ENCODE measurements at regions not wholly inside any gene's neighbourhood (a gene's known extent, or its start where the extent isn't known, plus 50 kb on each side); places are given as distances from the start of the nearest gene placed in this dataset.
"Not testable (repeated sequence)": the region's sequence is repeated elsewhere in the genome, so short reads cannot be mapped to it uniquely, and the experiment has no call there.

DNA sequence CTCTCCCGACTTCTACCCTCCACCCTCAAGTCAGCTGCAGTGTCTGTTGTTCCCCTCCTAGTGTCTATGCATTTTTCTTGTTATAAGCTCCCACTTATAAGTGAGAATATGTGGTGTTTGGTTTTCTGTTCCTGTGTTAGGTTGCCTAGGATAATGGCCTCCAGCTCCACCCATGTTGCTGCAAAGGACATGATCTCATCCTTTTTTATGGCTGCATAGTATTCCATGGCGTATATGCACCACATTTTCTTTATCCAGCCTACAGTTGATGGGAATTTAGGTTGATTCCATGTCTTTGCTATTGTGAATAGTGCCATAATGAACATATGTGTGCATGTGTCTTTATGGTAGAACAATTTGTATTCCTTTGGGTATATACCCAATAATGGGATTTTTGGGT lies 80.7 kb downstream of the SPTSSA start:
- intact Hi-C loops (cut with DNase I); H3K27me3 ChIP-seq; H3K4me1 ChIP-seq; DNase-seq; H3K4me3 ChIP-seq; H3K36me3 ChIP-seq; H3K27ac ChIP-seq; H3K9me3 ChIP-seq: not testable (repeated sequence)
- WGBS, 2 donors, result 92 to 97% methylated on average over 2 of the region's 2 CpGs

DNA sequence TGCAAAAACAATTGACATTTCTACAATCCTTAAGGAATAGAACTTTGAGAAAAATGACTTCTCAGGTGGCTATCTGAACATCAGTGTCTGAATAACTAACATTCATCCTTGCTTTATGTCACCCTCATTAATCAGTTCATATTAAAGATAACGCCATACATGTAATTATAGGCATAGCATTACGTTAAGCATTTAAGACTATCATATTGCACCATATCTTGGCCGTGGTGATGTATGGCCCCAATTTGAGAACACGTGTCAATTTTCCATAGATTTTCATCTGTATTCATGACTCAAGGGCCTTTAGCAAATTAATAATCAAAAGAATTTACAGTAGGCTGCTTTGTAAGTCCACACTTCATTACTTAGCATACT lies 81.6 kb downstream of the SPTSSA start:
- Histone ChIP-seq H3K36me3 (no peaks in the 10 kb centered on the region), H3K4me3 (no peak overlapping the region), H3K27me3 (no peaks in the 10 kb centered on the region), H3K27ac (no peak overlapping the region), H3K4me1 (no peaks in the 10 kb centered on the region), H3K9me3 (no peaks in the 10 kb centered on the region)
- TF ChIP-seq POLR2A (IDR thresholded peaks at IDR 0.05) (no peak), POLR2AphosphoS5 (IDR thresholded peaks at IDR 0.05) (no peak), EP300 (IDR thresholded peaks at IDR 0.05) (no peak)
- TF ChIP-seq, protein P1, sequence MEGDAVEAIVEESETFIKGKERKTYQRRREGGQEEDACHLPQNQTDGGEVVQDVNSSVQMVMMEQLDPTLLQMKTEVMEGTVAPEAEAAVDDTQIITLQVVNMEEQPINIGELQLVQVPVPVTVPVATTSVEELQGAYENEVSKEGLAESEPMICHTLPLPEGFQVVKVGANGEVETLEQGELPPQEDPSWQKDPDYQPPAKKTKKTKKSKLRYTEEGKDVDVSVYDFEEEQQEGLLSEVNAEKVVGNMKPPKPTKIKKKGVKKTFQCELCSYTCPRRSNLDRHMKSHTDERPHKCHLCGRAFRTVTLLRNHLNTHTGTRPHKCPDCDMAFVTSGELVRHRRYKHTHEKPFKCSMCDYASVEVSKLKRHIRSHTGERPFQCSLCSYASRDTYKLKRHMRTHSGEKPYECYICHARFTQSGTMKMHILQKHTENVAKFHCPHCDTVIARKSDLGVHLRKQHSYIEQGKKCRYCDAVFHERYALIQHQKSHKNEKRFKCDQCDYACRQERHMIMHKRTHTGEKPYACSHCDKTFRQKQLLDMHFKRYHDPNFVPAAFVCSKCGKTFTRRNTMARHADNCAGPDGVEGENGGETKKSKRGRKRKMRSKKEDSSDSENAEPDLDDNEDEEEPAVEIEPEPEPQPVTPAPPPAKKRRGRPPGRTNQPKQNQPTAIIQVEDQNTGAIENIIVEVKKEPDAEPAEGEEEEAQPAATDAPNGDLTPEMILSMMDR (IDR thresholded peaks at IDR 0.05), result no peak
- WGBS, 2 donors, result 91 to 92% methylated on average over 4 of the region's 4 CpGs
- DNase-seq, result no peak
- intact Hi-C loops (cut with DNase I), result no loop called here

DNA sequence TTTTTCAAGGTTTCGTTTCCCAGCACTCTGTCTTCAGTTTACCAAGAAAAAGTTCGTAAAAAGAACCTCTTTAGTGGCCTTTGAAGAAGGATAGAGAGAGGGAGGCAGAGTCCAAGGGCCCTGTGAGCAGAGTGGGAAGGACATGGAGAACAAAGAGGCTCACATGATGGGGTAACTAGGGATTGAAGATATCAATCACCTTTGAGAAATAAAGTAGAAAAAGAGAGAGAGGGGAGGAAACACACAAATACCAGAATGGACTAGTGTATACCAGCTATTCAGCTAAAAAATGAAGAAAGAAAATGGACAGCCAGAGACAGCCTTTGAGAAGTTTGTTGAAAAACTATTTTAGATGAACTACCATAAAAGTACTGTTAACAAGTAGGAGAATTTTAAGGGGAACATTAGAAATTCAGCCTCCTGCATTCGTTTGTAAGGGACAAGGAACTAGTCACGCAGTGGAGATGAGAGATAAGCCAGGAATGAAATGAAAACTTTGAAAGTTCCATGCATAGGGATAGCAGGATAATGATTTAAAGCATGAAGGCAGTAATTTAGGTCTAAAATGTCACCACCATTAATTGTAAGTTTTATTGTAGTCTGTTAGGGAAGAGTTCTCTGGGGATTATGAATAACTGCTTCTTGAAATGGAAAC lies 82.1 kb downstream of the SPTSSA start:
- H3K27ac ChIP-seq, result no peak overlapping the region
- no peak overlapping the region for H3K4me3 ChIP-seq
- H3K36me3 ChIP-seq, result no peaks in the 10 kb centered on the region
- no peaks in the 10 kb centered on the region for H3K9me3 ChIP-seq
- 49 to 59% methylated on average over 4 of the region's 4 CpGs for WGBS, 2 donors
- H3K27me3 ChIP-seq, result no peaks in the 10 kb centered on the region
- intact Hi-C loops (cut with DNase I), result no loop called here
- TF ChIP-seq EP300 (IDR thresholded peaks at IDR 0.05) (no peak), POLR2AphosphoS5 (IDR thresholded peaks at IDR 0.05) (no peak), POLR2A (IDR thresholded peaks at IDR 0.05) (no peak)
- TF ChIP-seq, protein P1 (IDR thresholded peaks at IDR 0.05), result no peak
- H3K4me1 ChIP-seq, result no peaks in the 10 kb centered on the region
- DNase-seq, result no peak

DNA sequence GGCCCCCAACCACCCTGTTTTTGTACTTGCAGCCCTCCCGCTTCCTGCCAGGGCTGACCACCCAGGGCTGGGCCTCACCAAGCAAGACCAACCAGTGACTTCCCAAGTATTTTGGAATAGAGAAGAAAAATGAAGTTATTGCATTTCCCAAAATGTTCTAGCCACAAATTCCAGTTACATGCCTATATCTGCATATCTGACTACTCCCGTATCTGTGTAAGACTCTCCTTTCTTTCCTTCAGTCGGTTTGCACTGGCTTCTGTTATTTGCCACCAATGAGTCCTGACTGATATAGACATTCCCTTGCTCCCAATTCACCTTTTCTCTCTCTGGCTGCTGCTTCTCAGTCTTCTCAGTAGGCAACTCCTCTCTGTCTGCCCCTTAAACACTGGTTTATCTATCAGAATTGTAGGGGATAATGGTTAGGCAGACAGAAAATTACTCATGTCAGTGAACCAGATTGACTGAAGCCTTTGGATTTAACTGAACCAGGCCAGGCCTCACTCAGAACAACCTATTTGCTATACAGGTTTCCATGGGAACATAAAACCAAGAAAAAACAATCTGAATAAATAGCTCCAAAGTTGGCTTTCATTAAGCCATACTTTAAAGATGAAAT lies 85.3 kb downstream of the SPTSSA start:
- 93 to 94% methylated on average over 3 of the region's 3 CpGs for WGBS, 2 donors
- DNase-seq, result no peak
- intact Hi-C loops (cut with DNase I), result no loop called here
- Histone ChIP-seq H3K36me3 (no peaks in the 10 kb centered on the region), H3K4me3 (no peak overlapping the region), H3K4me1 (no peaks in the 10 kb centered on the region), H3K27me3 (no peaks in the 10 kb centered on the region), H3K9me3 (no peaks in the 10 kb centered on the region), H3K27ac (no peak overlapping the region)
- TF ChIP-seq EP300 (IDR thresholded peaks at IDR 0.05) (no peak), POLR2A (IDR thresholded peaks at IDR 0.05) (no peak), POLR2AphosphoS5 (IDR thresholded peaks at IDR 0.05) (no peak)
- TF ChIP-seq, protein P1 (IDR thresholded peaks at IDR 0.05), result no peak

DNA sequence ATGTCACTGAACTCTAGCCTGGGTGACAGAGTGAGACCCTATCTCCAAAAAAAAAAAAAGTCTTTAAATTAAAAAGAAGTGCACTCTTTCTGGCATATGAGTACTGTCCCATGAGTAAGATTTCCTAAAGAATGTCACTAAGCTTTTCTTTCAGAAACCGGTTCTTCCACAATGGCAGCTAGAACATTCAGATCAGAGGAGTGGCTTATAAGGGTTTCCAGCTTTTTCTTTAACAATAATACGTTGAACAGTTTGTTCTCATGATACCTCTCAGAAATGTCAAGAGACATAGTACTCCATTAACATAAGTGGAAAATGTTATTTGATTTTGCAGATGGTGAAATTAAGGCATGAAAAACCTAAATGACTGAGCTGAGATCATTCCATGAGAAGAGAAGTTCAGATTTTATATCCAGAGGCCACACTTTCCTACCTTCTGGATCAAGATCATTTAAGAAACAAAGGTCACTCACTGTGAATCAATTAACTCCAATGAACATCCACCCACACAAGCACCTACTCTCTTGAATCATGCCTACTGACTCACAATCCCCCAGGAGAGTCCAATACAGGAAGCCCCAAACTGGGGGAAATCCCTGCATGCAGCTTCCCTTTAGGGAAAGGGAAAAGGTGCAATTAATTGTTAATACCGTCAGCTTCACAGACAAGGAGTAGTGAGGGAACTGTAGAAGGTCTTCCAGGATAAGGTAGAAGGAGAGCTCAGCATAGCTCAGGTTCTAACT lies 86.9 kb downstream of the SPTSSA start:
- Histone ChIP-seq H3K4me1 (no peaks in the 10 kb centered on the region), H3K27ac (no peak overlapping the region), H3K36me3 (no peaks in the 10 kb centered on the region), H3K27me3 (no peaks in the 10 kb centered on the region), H3K9me3 (no peaks in the 10 kb centered on the region), H3K4me3 (no peak overlapping the region)
- intact Hi-C loops (cut with DNase I), result no loop called here
- TF ChIP-seq EP300 (IDR thresholded peaks at IDR 0.05) (no peak), POLR2AphosphoS5 (IDR thresholded peaks at IDR 0.05) (no peak), POLR2A (IDR thresholded peaks at IDR 0.05) (no peak)
- TF ChIP-seq, protein P1 (IDR thresholded peaks at IDR 0.05), result no peak
- 31 to 62% methylated on average over 3 of the region's 3 CpGs for WGBS, 2 donors
- no peak for DNase-seq
